Right lung (tissue), 2 donors: ENCODE measurements at regions not wholly inside any gene's neighbourhood (a gene's known extent, or its start where the extent isn't known, plus 50 kb on each side); places are given as distances from the start of the nearest gene placed in this dataset.

Source experiments
- DNase-seq, 2 donors: peaks; one replicate each; pipeline ENCODE4 v3.0.0-alpha.2; 2013

DNA sequence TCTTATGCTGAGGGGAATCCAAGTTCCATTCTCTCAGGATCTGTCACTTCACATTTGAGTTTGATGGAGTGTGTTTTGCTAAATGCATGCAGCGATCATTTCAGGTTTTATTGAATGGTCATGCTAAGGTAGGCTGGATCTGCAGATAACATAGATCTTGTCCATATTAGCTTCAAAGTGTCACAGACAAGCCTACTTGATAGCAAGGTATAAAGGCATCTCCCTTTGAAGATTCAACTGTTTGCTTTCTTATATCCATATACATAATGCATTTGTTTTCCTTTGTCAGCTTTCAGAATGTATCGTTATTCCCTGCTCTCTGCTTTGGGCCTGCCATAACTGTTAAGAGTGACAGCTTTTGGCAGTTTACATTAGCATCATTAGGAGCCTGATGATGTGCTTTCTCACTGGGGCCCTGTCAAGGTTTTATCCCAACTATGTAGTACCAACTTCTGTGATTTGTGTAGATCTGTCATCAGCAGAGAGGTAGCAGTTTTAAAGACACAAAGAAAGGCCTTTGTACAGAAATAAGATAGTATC, 604.3 kb upstream of the CDH7 start:
- DNase-seq: no peak

GRCh38 chr18:65145312-65145711, 605.5 kb upstream of the CDH7 start:
- DNase-seq: no peak

DNA sequence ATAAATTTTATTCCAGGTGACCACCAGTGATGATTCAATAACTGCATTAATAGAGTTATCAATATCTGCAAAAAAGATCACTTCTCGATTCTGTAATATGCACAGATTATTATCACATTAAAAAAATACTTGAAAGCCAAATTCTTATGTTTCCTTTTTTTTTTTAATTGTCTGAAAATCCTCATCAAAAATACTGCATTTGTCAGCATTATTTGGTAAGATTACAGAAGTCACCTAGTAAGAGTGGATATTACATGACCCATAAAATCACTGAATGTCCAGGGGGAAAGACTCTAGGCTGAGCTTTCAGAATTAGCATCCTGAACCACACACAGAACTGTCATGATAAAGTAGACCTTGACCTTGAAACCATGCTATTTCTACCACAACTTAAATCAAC, 617.2 kb upstream of the CDH7 start:
- DNase-seq: no peak

DNA sequence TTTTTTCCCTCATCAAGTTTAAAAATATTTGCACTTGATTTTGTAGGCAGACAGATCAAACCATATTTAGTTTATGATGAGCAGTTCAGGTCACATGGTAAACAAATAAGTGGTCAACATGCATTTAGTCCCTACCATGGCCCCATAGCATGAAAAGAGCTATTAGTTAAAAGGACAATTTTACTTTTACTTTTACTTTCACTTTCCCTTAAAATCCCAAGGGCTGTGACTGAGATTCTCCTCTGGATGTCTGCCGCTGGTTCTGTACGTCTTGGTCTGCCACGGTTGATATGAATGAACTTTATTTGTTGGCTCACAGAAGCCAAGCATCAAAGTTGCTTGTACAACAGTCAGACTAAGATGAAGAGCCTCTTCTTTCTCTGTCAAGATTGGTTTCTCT, 626.2 kb upstream of the CDH7 start:
- DNase-seq: no peak

GRCh38 chr18:65103864-65104263, 646.9 kb upstream of the CDH7 start:
- DNase-seq: no peak

DNA sequence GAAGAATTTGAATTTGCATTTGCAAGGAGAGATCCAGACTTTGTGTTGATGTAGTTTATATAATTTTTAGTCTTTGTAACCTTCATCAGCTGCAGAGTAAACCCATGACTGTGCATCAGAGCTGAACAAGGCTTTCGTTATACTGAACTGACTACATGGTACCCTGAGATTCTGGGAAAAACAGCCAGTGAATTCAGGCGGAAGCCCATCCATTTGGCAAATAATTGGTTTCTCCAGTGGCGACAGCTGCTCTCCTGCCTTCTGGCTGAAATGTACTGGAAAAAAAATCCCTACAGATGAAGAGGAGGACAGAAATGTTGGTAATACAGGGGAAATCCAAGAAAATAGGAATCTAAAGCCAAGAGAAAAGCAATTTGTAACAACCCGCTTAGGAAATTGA, 657.5 kb upstream of the CDH7 start:
- no peak for DNase-seq

- peak in 1 of 2 donors; percentile 8 for DNase-seq
These were observed 659.0 kb upstream of the CDH7 start for GRCh38 chr18:65091744-65092329.

DNA sequence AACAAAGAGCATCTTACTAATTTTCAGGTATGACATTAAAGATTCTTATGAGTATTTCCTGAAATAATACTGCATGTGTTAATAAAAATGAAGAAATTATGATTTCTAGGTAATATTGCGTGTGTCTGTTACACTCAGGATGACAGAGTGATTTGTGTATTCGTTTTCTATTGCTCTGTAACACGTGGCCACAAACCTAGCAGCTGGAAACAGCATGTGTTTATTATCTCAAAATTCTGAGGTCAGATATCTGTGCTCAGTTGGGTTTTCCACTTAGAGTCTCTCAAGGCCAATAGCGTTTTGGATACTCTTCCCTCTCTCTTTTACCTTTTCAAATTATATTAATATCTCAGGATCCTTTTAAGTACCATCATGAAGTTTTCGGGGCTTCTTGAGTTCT, 667.9 kb upstream of the CDH7 start:
- no peak for DNase-seq

DNA sequence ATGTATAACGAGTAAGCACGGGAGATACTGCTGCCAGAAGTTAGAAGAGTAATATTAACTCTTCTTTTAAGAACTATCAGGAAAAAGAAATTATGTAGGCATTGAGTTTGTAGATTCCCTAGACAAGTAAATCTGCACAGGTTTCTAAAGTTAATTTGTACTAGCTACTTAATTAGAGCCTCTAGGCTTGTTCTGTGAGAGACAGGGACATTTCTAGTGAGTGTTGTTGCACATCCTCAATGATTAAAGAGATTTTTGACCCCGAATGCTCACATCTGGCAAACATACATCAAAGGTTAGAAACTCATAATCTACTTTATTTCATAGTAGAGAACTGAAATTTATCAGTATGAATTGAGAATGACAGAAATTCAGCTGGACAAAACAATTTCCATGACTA, 669.0 kb upstream of the CDH7 start:
- no peak for DNase-seq

GRCh38 chr18:65073060-65073550, 677.7 kb upstream of the CDH7 start:
- no peak for DNase-seq

DNA sequence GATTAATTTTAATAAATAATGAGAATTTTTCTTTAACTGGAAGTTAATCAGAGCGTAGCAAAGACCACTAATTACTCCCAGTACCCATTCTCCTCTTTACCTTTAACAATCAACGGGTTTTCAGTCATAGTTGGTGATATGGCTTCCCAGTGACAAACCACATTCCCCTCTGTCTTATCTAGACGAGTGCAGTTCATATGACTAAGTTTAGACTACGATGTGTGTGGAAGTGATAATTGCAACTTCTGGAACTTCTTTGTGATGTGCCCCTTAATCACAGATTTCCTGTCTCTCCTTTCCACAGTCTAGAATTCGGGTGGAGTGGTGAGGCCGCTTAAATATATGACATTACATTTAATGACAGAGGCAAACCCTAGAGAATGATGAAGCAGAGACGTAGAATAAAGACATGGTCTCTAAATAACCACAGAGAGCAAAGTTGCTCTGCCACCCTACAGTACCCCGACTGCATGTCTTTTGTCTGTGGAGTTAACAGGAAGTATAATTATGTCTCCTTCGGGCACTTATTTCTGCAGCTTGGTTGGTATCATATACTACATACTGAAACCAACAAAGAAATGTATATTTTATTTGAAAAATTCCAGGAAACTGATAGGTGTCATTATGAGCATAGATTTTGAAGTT, 693.3 kb upstream of the CDH7 start:
- DNase-seq: no peak

DNA sequence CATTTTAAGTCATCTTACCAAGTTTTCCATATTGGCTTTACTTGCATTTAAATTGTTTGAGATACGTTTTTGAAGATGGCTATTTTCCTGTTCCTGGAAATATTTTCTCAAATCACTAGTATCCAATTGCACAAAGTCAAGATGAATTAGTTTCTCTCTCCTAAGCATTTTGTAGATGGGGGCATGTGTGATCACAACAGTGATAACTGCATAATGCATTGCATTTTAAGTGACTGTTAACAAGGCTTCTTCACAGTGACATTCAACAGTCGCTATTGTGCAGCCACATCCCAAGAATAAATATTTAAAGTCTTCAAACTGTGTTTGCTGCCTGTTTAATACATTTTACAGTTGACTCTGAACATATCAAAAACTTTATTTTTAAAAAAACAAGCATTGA, 694.2 kb upstream of the CDH7 start:
- DNase-seq: no peak

DNA sequence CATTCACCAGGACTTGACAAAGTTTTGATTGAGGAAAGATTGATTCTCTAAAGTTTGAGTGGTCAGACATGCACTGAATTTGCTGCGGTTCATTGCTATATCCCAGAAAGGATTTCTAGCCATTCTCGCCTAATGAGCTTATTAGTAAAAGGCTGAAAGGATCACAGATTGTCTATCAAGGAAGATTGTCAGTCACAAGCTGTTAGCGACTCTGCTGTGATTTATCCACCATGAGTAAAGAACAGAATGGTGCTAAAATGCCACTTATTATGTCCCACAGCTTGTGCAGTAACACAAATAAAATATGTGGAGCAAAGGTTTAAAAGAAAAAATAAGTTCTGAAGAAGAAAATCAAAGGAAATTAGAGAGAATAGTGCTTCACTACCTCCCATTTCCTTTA, 701.2 kb upstream of the CDH7 start:
- DNase-seq: no peak

- DNase-seq: no peak
These were observed 711.2 kb upstream of the CDH7 start for GRCh38 chr18:65039578-65039977.

- no peak for DNase-seq
These were observed 715.1 kb upstream of the CDH7 start for GRCh38 chr18:65035701-65036100.

- DNase-seq: no peak
These were observed 725.1 kb upstream of the CDH7 start for GRCh38 chr18:65025756-65026155.

- no peak for DNase-seq
These were observed 729.8 kb upstream of the CDH7 start for GRCh38 chr18:65021021-65021420.

GRCh38 chr18:65018184-65018583, 732.6 kb upstream of the CDH7 start:
- no peak for DNase-seq

- DNase-seq: no peak
These were observed 733.4 kb upstream of the CDH7 start for GRCh38 chr18:65017372-65017760.

DNA sequence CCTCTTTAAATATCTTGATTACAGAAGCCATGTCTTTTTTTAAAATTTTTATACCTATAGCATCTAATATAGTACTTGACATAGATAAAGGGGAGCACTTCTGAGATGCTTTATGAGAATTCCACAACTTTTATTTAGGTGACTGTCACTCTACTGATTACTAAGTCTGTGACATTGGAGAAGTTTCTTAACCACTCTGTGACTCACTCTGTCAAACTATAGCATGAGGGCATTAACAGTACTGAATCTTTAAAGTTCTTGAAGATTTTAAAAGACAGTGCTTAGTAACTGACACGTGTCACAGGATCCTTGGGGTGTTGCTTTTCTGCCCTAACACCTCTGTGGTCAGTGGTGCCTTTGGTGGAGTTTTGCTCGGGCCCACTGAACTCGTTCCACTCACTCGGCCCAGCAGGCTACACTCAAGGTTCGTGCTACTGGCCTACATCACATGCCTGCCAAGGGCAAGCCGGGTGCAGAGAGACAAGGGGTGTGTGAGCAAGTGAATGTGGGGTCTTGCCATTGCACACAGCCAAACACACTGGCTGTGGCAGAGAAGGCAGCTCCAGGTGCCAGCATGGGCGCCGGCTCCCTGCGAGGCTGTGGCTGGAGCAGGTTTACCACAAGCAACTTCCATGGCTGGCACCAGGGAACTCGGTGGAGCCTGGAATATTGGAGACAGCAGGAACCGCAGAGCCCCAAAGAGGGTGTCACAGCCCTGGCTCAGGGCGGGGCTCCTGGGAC, 734.0 kb upstream of the CDH7 start:
- DNase-seq: no peak

DNA sequence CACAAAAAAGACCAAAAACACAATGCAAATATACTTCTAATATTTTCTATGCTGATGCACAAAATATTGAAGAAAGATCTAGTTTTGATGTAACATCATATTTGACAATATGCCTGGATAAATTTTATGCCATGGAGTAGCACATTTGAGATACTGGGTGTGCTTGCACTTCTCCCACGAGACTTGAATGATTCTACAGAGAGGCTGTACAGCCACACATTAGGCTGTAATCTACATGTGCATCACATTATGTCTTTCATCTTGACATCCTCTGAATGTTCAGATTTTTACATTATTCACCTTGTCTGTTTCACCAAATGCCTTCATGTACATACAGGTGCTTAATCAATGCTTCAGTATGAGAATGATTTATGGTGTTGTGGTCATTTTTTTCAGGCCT, 756.4 kb upstream of the CDH7 start:
- no peak for DNase-seq

DNA sequence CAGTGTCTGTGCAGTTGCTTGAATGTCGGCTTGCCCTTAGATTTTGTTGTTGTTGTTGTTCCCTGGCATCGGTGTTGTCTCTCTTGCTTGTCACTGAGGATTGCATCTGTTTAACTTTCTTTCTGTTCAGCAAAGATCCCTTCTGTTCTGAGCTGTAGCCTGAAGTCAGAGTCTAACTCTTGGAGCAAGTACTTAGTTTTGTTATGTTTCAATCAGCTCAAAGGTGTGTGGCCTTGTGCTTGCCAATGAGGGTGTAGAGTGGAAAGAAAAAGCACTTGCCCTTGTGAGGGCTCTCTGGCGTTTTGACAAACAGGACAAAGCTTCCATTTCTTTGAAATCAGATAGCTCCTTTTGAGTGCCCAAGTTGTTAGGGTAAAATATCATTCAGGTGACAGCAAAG, 757.1 kb upstream of the CDH7 start:
- DNase-seq: peak; percentile 1 to 2

DNA sequence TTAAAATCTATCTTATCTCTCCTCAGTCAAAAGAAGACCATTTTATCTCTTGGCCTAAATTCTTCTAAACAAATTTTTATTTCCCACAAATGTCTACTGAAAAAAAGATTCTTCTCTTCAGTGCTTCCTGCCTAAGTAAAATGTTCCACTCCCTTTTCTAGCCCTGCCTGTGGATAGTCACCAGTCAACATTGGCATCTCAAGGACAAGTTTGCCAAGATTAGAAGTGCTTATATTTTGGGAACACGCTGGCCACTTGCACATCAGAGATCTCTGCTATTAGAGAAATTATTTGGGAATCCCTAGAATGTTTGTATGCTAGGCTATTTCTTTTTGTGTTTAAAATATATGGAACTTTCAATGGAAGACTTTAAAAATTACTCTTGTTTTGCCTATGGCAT, 758.2 kb upstream of the CDH7 start:
- DNase-seq: no peak
